Mesothelial cell of epicardium (in vitro differentiated cells): ENCODE measurements at regions not wholly inside any gene's neighbourhood (a gene's known extent, or its start where the extent isn't known, plus 50 kb on each side); places are given as distances from the start of the nearest gene placed in this dataset.

Source experiments
- DNase-seq, 2 experiments: peaks; one replicate each; pipeline ENCODE4 v3.0.0; 2021; ENCODE audit warnings: low spot score in 2 of 2; ENCODE audit not compliant: unreplicated experiment in 2 of 2
- H3K27ac Mint-ChIP-seq: 2 replicates; pipeline ENCODE4 v1.8.0; 2021; ENCODE audit warnings: mixed read lengths
- H3K27me3 Mint-ChIP-seq: 2 replicates; pipeline ENCODE4 v1.8.0; 2021; ENCODE audit warnings: low read depth, mixed read lengths
- H3K36me3 Mint-ChIP-seq: 2 replicates; pipeline ENCODE4 v1.8.0; 2021; ENCODE audit warnings: mixed read lengths
- H3K4me1 Mint-ChIP-seq: 2 replicates; pipeline ENCODE4 v1.8.0; 2021; ENCODE audit warnings: mixed read lengths
- H3K4me3 Mint-ChIP-seq: 2 replicates; pipeline ENCODE4 v1.8.0; 2021; ENCODE audit warnings: mild to moderate bottlenecking, moderate library complexity, mixed read lengths
- H3K9me3 Mint-ChIP-seq: 2 replicates; pipeline ENCODE4 v1.8.0; 2021; ENCODE audit warnings: mixed read lengths
- CTCF ChIP-seq: fragments of 200-600 bp; sonication (generic); IDR thresholded peaks from one replicate; pipeline ENCODE4 v1.5.0; 2021; ENCODE audit warnings: antibody characterized with exemption; ENCODE audit not compliant: unreplicated experiment

DNA sequence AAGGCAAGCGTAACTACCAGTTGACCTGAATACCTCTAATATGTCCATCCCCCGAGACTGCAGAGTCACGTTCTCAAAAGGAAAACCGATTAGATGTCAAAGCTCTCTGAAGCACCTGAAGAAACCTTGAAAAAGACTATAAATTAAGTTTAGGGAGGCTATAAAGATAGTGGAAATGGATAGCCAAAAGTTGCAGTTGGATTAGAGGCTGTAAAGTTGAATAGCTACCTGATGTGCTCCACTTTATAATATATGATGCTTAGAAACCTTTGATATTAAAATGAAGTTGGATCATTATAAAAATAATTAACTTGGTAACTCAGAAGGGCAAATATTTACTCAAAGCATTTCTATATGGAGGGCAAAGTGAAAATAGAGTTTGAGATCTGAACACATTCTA is 506.6 kb upstream of the AGA start:
- no peak for DNase-seq
- no peak overlapping the region for H3K27ac Mint-ChIP-seq
- no peaks in the 10 kb centered on the region for H3K9me3 Mint-ChIP-seq
- H3K4me1 Mint-ChIP-seq = no peaks in the 10 kb centered on the region
- H3K27me3 Mint-ChIP-seq = no peaks in the 10 kb centered on the region
- no peak overlapping the region for H3K4me3 Mint-ChIP-seq
- TF ChIP-seq CTCF = no peak
- H3K36me3 Mint-ChIP-seq = no peaks in the 10 kb centered on the region

GRCh38 chr4:177951026-177951425 is 508.8 kb upstream of the AGA start:
- no peaks in the 10 kb centered on the region for H3K4me1 Mint-ChIP-seq
- H3K4me3 Mint-ChIP-seq = no peak overlapping the region
- DNase-seq = no peak
- no peak for TF ChIP-seq CTCF
- H3K27ac Mint-ChIP-seq = no peak overlapping the region
- H3K9me3 Mint-ChIP-seq = peaks cover 9% of the 10 kb centered on the region
- no peaks in the 10 kb centered on the region for H3K27me3 Mint-ChIP-seq
- H3K36me3 Mint-ChIP-seq = no peaks in the 10 kb centered on the region

GRCh38 chr4:177952723-177953122 is 510.5 kb upstream of the AGA start:
- no peak for DNase-seq
- TF ChIP-seq CTCF = no peak
- H3K9me3 Mint-ChIP-seq = peaks cover 9% of the 10 kb centered on the region
- H3K4me3 Mint-ChIP-seq = no peak overlapping the region
- no peaks in the 10 kb centered on the region for H3K4me1 Mint-ChIP-seq
- H3K36me3 Mint-ChIP-seq = no peaks in the 10 kb centered on the region
- H3K27ac Mint-ChIP-seq = no peak overlapping the region
- H3K27me3 Mint-ChIP-seq = no peaks in the 10 kb centered on the region

GRCh38 chr4:177957596-177958360 is 515.5 kb upstream of the AGA start:
- no peaks in the 10 kb centered on the region for H3K36me3 Mint-ChIP-seq
- no peak for TF ChIP-seq CTCF
- no peak overlapping the region for H3K27ac Mint-ChIP-seq
- H3K27me3 Mint-ChIP-seq = no peaks in the 10 kb centered on the region
- no peak overlapping the region for H3K4me3 Mint-ChIP-seq
- H3K9me3 Mint-ChIP-seq = peaks cover 9% of the 10 kb centered on the region
- no peak for DNase-seq
- peaks cover 3% of the 10 kb centered on the region for H3K4me1 Mint-ChIP-seq

GRCh38 chr4:177960566-177960965 is 518.3 kb upstream of the AGA start:
- no peaks in the 10 kb centered on the region for H3K36me3 Mint-ChIP-seq
- H3K27me3 Mint-ChIP-seq = no peaks in the 10 kb centered on the region
- no peak overlapping the region for H3K4me3 Mint-ChIP-seq
- no peak for DNase-seq
- H3K27ac Mint-ChIP-seq = no peak overlapping the region
- peaks cover 3% of the 10 kb centered on the region for H3K4me1 Mint-ChIP-seq
- H3K9me3 Mint-ChIP-seq = no peaks in the 10 kb centered on the region
- TF ChIP-seq CTCF = no peak
